HG03039 (cell line): ENCODE measurements at regions not wholly inside any gene's neighbourhood (a gene's known extent, or its start where the extent isn't known, plus 50 kb on each side); places are given as distances from the start of the nearest gene placed in this dataset.
"Not testable (repeated sequence)": the region's sequence is repeated elsewhere in the genome, so short reads cannot be mapped to it uniquely, and the experiment has no call there.

Source experiments
- ATAC-seq: cut with Tn5 transposase; IDR thresholded peaks from one replicate; pipeline ENCODE4 v1.9.1; 2021; ENCODE audit warnings: mild to moderate bottlenecking, moderate library complexity; ENCODE audit not compliant: unreplicated experiment

DNA sequence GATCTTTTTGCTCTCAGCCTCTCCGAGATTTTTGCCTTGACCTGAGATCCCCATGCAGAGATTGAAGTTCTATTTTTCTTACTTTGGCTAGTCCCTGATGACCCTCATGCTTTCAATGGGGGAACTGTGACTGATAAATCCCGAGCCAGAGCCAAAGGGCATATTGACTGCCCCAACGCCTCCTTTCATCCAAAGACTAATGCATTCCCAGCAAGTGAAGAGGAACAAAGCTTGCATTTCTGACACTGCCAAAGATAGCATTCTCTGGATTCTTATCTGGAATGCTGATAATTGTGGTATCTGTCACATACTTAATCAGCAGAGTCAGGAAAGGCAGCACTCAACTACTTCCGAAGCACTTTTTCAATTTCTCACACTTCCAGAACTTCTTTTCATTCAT is 152.3 kb upstream of the EGLN3 start:
- ATAC-seq = no peak

- no peak for ATAC-seq
These were observed 148.8 kb upstream of the EGLN3 start for GRCh38 chr14:34099635-34100034.

DNA sequence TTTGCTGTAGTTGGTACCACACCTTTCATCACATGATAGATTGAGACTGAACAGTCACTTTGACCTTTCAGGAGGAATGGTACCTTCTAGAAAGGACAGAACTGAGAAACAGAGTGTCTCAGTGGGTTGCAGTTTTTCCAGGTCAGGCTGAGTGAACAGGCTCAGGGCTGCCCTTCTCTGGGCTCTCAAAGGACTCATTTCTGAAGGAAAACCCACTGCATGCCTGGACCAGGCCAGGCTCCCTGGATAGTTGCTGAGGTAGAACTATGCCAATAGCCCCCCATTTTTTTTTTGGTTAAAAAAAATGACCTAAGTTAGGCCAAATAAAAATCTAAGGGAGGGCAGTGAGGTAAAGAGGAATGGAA is 148.1 kb upstream of the EGLN3 start:
- ATAC-seq = no peak

- no peak for ATAC-seq
These were observed 147.4 kb upstream of the EGLN3 start for GRCh38 chr14:34098045-34098984.

- no peak for ATAC-seq
These were observed 146.8 kb upstream of the EGLN3 start for GRCh38 chr14:34097644-34098043.

GRCh38 chr14:34094384-34094783 is 143.5 kb upstream of the EGLN3 start:
- no peak for ATAC-seq

DNA sequence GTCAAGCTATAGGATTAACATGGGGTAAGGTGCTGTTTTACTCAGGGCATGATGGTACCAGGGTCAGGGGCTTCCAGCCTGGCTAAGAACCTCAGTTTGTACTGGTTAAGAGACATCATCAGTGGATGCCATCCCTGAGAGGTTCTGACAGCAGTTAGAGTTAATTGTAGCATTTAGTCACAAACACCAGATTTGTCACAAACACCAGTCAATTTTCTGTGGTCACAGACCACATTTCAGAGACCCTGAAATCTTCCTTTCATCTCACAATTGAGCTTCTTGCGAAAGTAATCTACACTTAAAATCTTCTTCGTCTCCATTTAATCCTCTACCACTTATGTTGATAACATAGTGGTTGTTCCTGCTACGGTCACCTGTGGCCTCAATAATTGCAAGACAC is 143.0 kb upstream of the EGLN3 start:
- no peak for ATAC-seq

DNA sequence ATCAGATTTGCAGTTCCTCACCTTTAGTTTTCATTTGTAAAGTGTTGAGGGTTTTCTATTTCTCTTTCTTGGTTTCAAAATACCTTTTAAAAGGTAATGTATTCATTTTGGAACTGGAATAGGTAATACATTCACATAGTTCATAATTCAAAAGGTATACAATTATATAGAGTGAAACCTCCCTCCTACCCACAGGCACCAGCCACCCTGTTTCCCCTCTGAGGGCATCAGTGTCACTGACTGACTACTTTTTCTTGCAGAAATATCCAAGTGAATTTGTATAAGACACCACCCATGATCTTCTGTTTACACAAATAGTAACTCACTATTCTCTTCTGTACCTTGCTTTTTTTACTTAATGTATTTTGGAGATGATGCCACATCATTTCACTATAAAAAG is 139.6 kb upstream of the EGLN3 start:
- no peak for ATAC-seq

GRCh38 chr14:34088914-34089313 is 138.0 kb upstream of the EGLN3 start:
- ATAC-seq = no peak

GRCh38 chr14:34087571-34087970 is 136.7 kb upstream of the EGLN3 start:
- no peak for ATAC-seq

GRCh38 chr14:34086223-34086757 is 135.4 kb upstream of the EGLN3 start:
- ATAC-seq = no peak

DNA sequence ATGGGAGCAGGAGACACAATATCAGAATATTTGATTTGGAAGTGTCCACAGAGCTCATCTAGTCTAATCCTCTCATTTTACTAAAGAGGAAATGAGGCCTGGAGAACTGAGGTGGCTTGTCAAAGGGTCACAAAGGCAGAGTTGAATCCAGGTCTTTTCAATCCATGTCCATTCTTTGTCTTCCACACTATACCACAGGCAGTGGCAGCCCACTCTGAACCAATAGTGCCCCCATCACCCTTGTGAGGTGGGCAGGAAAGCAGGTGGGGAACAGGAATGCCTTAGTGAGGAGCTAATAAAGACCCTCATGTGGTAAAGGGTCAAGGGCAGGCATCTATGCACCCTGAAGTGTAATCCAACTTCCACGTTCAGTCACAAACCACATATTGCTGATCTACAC is 134.8 kb upstream of the EGLN3 start:
- no peak for ATAC-seq

DNA sequence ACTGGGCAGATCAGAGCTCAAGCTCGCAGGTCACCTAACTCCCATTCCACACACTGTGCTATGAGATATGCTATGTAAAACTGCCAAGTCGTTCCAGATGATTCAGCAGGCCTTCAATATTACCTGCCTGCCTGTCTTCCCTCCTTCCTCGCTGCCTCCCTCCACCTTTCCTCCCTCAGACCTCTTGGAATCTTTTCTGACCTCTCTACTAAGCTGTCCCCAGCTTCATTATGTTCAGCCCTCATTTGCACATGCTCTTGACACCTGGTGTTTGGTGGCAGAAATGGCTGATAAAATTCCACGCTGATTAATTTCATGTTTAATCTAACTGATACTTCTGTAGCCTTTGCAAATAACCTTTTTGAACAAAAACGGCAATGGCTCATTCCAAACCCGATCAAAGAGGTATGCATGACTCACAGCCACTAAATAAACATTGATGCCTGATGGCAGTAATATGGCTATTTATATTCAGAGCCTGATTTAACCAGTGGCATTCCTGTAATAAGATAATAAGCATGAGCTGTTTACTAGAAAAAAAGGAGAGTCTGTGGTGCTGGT is 130.8 kb upstream of the EGLN3 start:
- ATAC-seq = no peak

DNA sequence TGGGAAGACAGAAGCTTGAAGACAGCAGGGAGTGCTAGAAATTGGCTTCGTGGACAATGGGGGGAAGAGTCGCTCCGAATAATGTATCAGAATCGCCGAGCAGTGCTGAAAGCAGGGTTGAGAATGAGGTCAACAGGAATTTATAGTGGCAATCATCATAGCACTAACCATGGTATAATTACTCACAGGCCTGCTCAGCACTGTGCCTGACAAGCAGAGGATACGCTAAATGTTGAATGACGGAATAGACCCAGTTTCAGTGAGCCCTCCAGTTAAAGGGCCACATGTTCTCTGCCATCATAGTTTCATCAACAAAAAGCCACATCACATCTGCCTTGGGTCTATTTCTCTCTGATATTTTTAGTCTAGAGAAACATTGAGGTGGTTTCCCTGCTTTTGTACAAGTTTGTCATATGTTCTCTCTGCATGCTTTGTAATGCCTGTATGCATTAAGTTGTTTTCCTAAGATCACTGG is 130.3 kb upstream of the EGLN3 start:
- no peak for ATAC-seq

GRCh38 chr14:34079643-34080042 is 128.8 kb upstream of the EGLN3 start:
- ATAC-seq = not testable (repeated sequence)

DNA sequence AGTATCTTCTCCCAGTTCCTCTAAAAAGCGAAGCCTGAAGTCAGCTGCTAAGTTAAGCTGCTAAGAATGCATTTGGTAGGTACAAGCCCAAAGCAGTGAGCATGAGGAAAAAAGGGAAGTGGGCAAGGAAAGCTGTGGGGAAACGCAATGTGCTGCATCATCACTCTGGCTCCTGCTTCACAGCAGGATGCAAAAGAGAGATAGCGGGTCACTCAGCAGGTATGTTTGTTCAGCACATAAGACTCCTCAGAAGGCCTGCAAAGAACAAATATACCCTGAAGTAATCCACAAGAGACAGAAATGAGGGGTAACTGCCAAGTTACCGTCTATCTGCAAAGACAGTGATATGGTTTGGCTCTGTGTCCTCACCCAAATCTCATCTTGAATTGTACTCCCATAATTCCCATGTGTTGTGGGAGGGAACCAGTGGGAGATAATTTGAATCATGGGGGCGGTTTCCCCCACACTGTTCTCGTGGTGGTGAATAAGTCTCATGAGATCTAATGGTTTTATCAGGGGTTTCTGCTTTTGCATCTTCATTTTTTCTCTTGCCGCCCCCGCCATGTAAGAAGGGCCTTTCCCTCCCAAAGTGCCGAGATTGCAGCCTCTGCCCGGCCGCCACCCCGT is 127.4 kb upstream of the EGLN3 start:
- no peak for ATAC-seq

GRCh38 chr14:34075826-34076225 is 125.0 kb upstream of the EGLN3 start:
- no peak for ATAC-seq

- ATAC-seq = no peak
These were observed 124.3 kb upstream of the EGLN3 start for GRCh38 chr14:34075042-34075744.

GRCh38 chr14:34072921-34073320 is 122.0 kb upstream of the EGLN3 start:
- ATAC-seq = no peak

DNA sequence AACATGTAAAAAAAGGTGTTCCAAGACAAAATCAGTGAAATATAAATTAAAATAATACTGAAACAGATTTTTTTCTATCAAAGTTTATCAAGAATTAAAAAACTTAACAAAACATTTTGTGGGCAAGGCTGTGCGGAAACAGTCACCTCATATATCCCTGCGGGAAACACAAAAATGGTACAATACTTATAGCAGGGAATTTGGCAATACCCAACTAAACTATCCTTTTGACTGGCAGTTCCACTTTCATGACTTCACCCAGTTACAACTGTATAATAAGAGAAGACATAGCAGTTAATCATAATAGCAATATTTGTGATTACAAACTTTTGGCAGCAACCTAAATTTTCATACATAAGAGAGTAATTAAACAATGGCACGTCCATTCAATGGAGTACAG is 121.5 kb upstream of the EGLN3 start:
- ATAC-seq = no peak

DNA sequence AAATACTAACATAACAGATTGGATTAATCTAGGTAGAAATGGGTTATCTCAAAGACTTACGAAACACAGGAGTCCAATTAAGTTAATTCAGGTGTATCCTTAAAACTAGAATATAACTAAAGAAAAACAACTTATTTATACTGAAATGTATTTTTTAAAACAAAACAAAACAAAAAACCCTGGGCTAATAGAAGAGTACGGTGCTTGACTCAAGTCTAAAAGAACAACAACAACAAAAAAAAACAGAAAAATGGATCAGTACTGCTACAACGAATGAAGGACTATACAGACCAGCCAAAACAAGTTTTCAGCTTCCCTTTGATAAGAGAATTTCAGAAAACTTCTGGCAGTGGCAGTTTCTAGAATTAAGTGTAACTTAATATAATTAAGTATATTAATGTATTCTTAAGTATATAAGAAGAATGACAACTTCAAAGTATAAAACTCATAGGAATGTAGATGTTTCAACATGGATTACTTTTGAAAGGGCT is 120.1 kb upstream of the EGLN3 start:
- no peak for ATAC-seq
